CD14-positive monocyte (primary cell): ENCODE measurements at regions not wholly inside any gene's neighbourhood (a gene's known extent, or its start where the extent isn't known, plus 50 kb on each side); places are given as distances from the start of the nearest gene placed in this dataset.

Experiments used
- DNase-seq, 3 donors: peaks; one replicate each; pipeline ENCODE4 v3.0.0-alpha.2; 2011 to 2022
- H2AFZ ChIP-seq: 2 replicates; pipeline ENCODE4 v1.6.0; 2012; ENCODE audit warnings: mild to moderate bottlenecking, low read depth, low read length, inconsistent platforms; ENCODE audit not compliant: insufficient read depth, poor library complexity, severe bottlenecking
- H3K27ac ChIP-seq, 2 donors: 1 replicate in 1 of 2; 2 replicates in 1 of 2; pipeline ENCODE4 v1.5.1; 2012 to 2013; ENCODE audit warnings: low read length in 2 of 2, control low read depth in 1 of 2, inconsistent platforms in 1 of 2, low read depth in 1 of 2, mild to moderate bottlenecking in 1 of 2
- H3K27me3 ChIP-seq, 2 donors: one replicate each; pipeline versions ENCODE4 v1.6.0 to v1.6.1; 2011 to 2013; ENCODE audit warnings: low read length in 2 of 2; ENCODE audit not compliant: control insufficient read depth in 2 of 2, insufficient read depth in 2 of 2
- H3K36me3 ChIP-seq, 2 donors: replicated peaks in 1 of 2; 1 replicate in 1 of 2; 2 replicates in 1 of 2; pipeline versions ENCODE4 v1.5.1 to v1.6.1; 2012 to 2013; ENCODE audit warnings: low read length in 2 of 2, control low read depth in 1 of 2, inconsistent platforms in 1 of 2, mild to moderate bottlenecking in 1 of 2; ENCODE audit not compliant: insufficient read depth in 2 of 2, control insufficient read depth in 1 of 2
- H3K4me1 ChIP-seq, 2 donors: 1 replicate in 1 of 2; 2 replicates in 1 of 2; pipeline versions ENCODE4 v1.5.1 to v1.6.1; 2012 to 2013; ENCODE audit warnings: low read length in 2 of 2, control low read depth in 1 of 2, inconsistent platforms in 1 of 2, mild to moderate bottlenecking in 1 of 2, moderate library complexity in 1 of 2; ENCODE audit not compliant: insufficient read depth in 2 of 2, control insufficient read depth in 1 of 2
- H3K4me2 ChIP-seq: replicated peaks from 2 replicates; pipeline ENCODE3; 2012; ENCODE audit warnings: low read length, moderate library complexity, mild to moderate bottlenecking; ENCODE audit not compliant: poor library complexity, severe bottlenecking; ENCODE audit errors: extremely low read depth
- H3K4me3 ChIP-seq, 3 experiments: fragments of 200-600 bp in 1 of 3; sonication (generic) in 1 of 3; replicated peaks in 1 of 3; 1 replicate in 2 of 3; 2 replicates in 1 of 3; pipeline ENCODE4 v1.5.1; 2011 to 2013; ENCODE audit warnings: low read length in 3 of 3, mild to moderate bottlenecking in 3 of 3, control low read depth in 2 of 3, low read depth in 2 of 3, inconsistent platforms in 1 of 3, moderate library complexity in 1 of 3
- H3K79me2 ChIP-seq: 2 replicates; pipeline ENCODE4 v1.6.0; 2012; ENCODE audit warnings: mild to moderate bottlenecking, control low read depth, inconsistent platforms, low read length, moderate library complexity; ENCODE audit not compliant: insufficient read depth
- H3K9ac ChIP-seq: 2 replicates; pipeline ENCODE4 v1.6.0; 2017; ENCODE audit warnings: low read length, mild to moderate bottlenecking; ENCODE audit not compliant: insufficient read depth, poor library complexity, severe bottlenecking
- H3K9me3 ChIP-seq, 2 donors: replicated peaks in 1 of 2; 1 replicate in 1 of 2; 2 replicates in 1 of 2; pipeline versions ENCODE4 v1.5.1 to v1.6.1; 2012 to 2013; ENCODE audit warnings: low read length in 2 of 2, control low read depth in 1 of 2; ENCODE audit not compliant: control insufficient read depth in 1 of 2, insufficient read depth in 1 of 2
- H4K20me1 ChIP-seq: 2 replicates; pipeline ENCODE4 v1.6.0; 2012; ENCODE audit warnings: mild to moderate bottlenecking, low read length, control low read depth, moderate library complexity; ENCODE audit not compliant: insufficient read depth
- H3K27ac Mint-ChIP-seq, 7 donors: one replicate each; pipeline ENCODE4 v1.8.0; 2020; ENCODE audit warnings: mild to moderate bottlenecking in 7 of 7, mixed read lengths in 7 of 7, moderate library complexity in 6 of 7, inconsistent platforms in 2 of 7
- H3K27me3 Mint-ChIP-seq, 3 donors: one replicate each; pipeline ENCODE4 v1.8.0; 2021 to 2022; ENCODE audit warnings: low read depth in 3 of 3, mild to moderate bottlenecking in 3 of 3, mixed read lengths in 3 of 3, moderate library complexity in 3 of 3, inconsistent platforms in 1 of 3
- H3K36me3 Mint-ChIP-seq, 2 donors: one replicate each; pipeline ENCODE4 v1.8.0; 2020; ENCODE audit warnings: mixed read lengths in 2 of 2, inconsistent platforms in 1 of 2, mild to moderate bottlenecking in 1 of 2
- H3K4me1 Mint-ChIP-seq: one replicate; pipeline ENCODE4 v1.8.0; 2020; ENCODE audit warnings: mild to moderate bottlenecking, mixed read lengths
- H3K4me3 Mint-ChIP-seq, 2 donors: one replicate each; pipeline ENCODE4 v1.8.0; 2020; ENCODE audit warnings: mild to moderate bottlenecking in 2 of 2, mixed read lengths in 2 of 2, moderate library complexity in 1 of 2
- H3K9me3 Mint-ChIP-seq, 7 donors: one replicate each; pipeline ENCODE4 v1.8.0; 2020 to 2022; ENCODE audit warnings: mixed read lengths in 7 of 7, mild to moderate bottlenecking in 6 of 7, moderate library complexity in 6 of 7, inconsistent platforms in 2 of 7
- WGBS: methylation state at CpG from one replicate; pipeline ENCODE4 v1.1.5; 2013; ENCODE audit warnings: missing lambda C conversion rate; ENCODE audit not compliant: insufficient coverage; 5-methylcytosine and 5-hydroxymethylcytosine counted together
- intact Hi-C, 2 donors: fragments of 100-400 bp; cut with micrococcal nuclease; formaldehyde crosslinking; loops; one replicate each; pipeline versions ENCODE4 v1.15.0 to v1.15.1; 2023
- TF ChIP-seq, protein P1 (sequence below): fragments of 200-600 bp; IDR thresholded peaks from one replicate; pipeline ENCODE4 v1.8.0; 2022; ENCODE audit warnings: antibody characterized with exemption, mild to moderate bottlenecking

DNA sequence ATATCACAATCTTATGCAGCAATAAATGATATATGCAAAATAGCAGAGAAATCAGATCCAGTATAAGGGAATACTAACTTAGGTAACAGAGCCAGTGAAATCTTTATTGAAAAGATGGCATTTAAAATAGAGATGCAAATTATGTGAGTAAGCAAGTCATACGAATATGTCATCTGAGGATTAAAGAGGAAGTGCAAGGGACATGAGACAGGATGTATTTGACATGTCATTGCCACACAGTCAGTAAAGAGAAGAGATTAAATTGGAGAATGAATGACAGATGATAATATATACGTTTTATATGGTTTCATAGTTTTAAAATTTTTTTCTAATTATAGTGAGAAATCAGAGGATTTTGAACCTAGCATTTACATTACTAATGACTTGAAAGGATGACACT lies 426.4 kb downstream of the SLITRK5 start:
- H3K4me1 Mint-ChIP-seq: no peaks in the 10 kb centered on the region
- Histone ChIP-seq H3K79me2 (no peaks in the 10 kb centered on the region), H3K4me1 (no peaks in the 10 kb centered on the region), H3K4me2 (no peak overlapping the region), H3K9me3 (peaks cover 2 to 10% of the 10 kb centered on the region in 2 donors), H2AFZ (no peak overlapping the region), H3K4me3 (no peak overlapping the region), H3K27me3 (no peaks in the 10 kb centered on the region), H3K36me3 (no peaks in the 10 kb centered on the region), H3K9ac (no peak overlapping the region), H3K27ac (no peak overlapping the region), H4K20me1 (no peaks in the 10 kb centered on the region)
- TF ChIP-seq, protein P1, sequence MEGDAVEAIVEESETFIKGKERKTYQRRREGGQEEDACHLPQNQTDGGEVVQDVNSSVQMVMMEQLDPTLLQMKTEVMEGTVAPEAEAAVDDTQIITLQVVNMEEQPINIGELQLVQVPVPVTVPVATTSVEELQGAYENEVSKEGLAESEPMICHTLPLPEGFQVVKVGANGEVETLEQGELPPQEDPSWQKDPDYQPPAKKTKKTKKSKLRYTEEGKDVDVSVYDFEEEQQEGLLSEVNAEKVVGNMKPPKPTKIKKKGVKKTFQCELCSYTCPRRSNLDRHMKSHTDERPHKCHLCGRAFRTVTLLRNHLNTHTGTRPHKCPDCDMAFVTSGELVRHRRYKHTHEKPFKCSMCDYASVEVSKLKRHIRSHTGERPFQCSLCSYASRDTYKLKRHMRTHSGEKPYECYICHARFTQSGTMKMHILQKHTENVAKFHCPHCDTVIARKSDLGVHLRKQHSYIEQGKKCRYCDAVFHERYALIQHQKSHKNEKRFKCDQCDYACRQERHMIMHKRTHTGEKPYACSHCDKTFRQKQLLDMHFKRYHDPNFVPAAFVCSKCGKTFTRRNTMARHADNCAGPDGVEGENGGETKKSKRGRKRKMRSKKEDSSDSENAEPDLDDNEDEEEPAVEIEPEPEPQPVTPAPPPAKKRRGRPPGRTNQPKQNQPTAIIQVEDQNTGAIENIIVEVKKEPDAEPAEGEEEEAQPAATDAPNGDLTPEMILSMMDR: no peak
- no peak overlapping the region for H3K4me3 Mint-ChIP-seq
- WGBS: 0% methylated on average over 1 of the region's 2 CpGs
- H3K36me3 Mint-ChIP-seq: no peaks in the 10 kb centered on the region
- DNase-seq: peak in 2 of 3 donors; percentile 0 to 12
- H3K27ac Mint-ChIP-seq: no peak overlapping the region
- peaks cover 0 to under 1% (median 0%) of the 10 kb centered on the region in 3 donors for H3K27me3 Mint-ChIP-seq
- intact Hi-C loops: no loop called here
- peaks cover 3 to 20% (median 14%) of the 10 kb centered on the region in 7 donors for H3K9me3 Mint-ChIP-seq

DNA sequence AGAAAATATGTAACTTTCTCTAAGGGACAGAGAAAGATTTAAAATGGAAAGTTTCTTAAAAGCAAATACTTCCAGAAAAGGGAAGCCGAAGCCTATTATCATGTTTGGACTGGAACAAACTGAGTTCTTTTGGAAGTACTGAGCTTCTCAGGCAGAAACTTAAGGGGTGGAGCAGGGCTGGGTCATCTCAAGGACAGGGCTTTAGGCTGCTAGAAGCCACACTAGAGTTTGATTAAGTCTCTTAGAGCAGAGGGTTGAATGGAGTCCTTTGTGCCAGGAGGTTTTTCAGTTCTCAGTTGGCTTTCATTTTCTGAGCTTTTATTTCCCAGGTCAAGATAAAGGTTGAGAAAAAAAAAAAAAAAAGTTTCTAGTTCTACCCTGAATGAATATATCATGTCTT lies 432.7 kb downstream of the SLITRK5 start:
- Mint-ChIP-seq H3K4me1 (no peaks in the 10 kb centered on the region), H3K36me3 (no peaks in the 10 kb centered on the region), H3K27ac (no peak overlapping the region), H3K27me3 (peaks cover 0 to 1% (median 0%) of the 10 kb centered on the region in 3 donors), H3K4me3 (no peak overlapping the region), H3K9me3 (peaks cover 0 to 17% (median 13%) of the 10 kb centered on the region in 7 donors)
- H2AFZ ChIP-seq: no peak overlapping the region
- H3K27me3 ChIP-seq: no peaks in the 10 kb centered on the region
- no peak overlapping the region for H3K27ac ChIP-seq
- no peak overlapping the region for H3K9ac ChIP-seq
- H3K79me2 ChIP-seq: no peaks in the 10 kb centered on the region
- H3K4me2 ChIP-seq: no peak overlapping the region
- no peaks in the 10 kb centered on the region for H3K4me1 ChIP-seq
- intact Hi-C loops: no loop called here
- no peaks in the 10 kb centered on the region for H3K36me3 ChIP-seq
- DNase-seq: no peak
- TF ChIP-seq, protein P1: no peak
- no peak overlapping the region for H3K4me3 ChIP-seq
- 89% methylated on average over 1 of the region's 1 CpG for WGBS
- no peaks in the 10 kb centered on the region for H4K20me1 ChIP-seq
- H3K9me3 ChIP-seq: peaks cover 0 to 14% of the 10 kb centered on the region in 2 donors
